Astrocyte (in vitro differentiated cells and primary cell): ENCODE measurements at regions not wholly inside any gene's neighbourhood (a gene's known extent, or its start where the extent isn't known, plus 50 kb on each side); places are given as distances from the start of the nearest gene placed in this dataset.
A peak's percentile ranks its signal among the peaks of the same experiment; 100 is the strongest.
"Not testable (repeated sequence)": the region's sequence is repeated elsewhere in the genome, so short reads cannot be mapped to it uniquely, and the experiment has no call there.

ENCODE experiments used
- DNase-seq: peaks from one replicate; pipeline ENCODE4 v3.0.0-alpha.2; 2010; ENCODE audit warnings: low read depth
- FAIRE-seq: peaks from 2 replicates; lab custom pipeline; 2011; peaks lifted over from hg19 to GRCh38; lab: Jason Lieb, UNC
- H2AFZ ChIP-seq: 2 replicates; pipeline ENCODE4 v1.6.0; 2012; ENCODE audit warnings: low read depth, low read length, inconsistent platforms
- H3K27ac ChIP-seq: 2 replicates; pipeline ENCODE4 v1.5.1; 2011; ENCODE audit warnings: low read depth, low read length, inconsistent platforms
- H3K27me3 ChIP-seq: 2 replicates; pipeline ENCODE4 v1.6.0; 2011; ENCODE audit warnings: low read length, inconsistent platforms; ENCODE audit not compliant: insufficient read depth
- H3K36me3 ChIP-seq: 2 replicates; pipeline ENCODE4 v1.5.1; 2011; ENCODE audit warnings: low read length, inconsistent platforms; ENCODE audit not compliant: insufficient read depth
- H3K4me1 ChIP-seq: 2 replicates; pipeline ENCODE4 v1.5.1; 2011; ENCODE audit warnings: low read length, inconsistent platforms; ENCODE audit not compliant: insufficient read depth
- H3K4me2 ChIP-seq: 2 replicates; pipeline ENCODE4 v1.6.0; 2012; ENCODE audit warnings: low read length, inconsistent platforms
- H3K4me3 ChIP-seq: 2 replicates; pipeline ENCODE4 v1.5.1; 2011; ENCODE audit warnings: low read depth, mild to moderate bottlenecking, low read length, inconsistent platforms; ENCODE audit not compliant: insufficient read depth
- H3K79me2 ChIP-seq: 2 replicates; pipeline ENCODE4 v1.6.0; 2012; ENCODE audit warnings: mild to moderate bottlenecking, low read length, inconsistent platforms; ENCODE audit not compliant: insufficient read depth
- H3K9ac ChIP-seq: 2 replicates; pipeline ENCODE4 v1.6.0; 2012; ENCODE audit warnings: mild to moderate bottlenecking, low read length, inconsistent platforms
- H3K9me3 ChIP-seq: 2 replicates; pipeline ENCODE4 v1.5.1; 2012; ENCODE audit warnings: low read depth, mild to moderate bottlenecking, low read length, inconsistent platforms; ENCODE audit not compliant: insufficient read depth
- H4K20me1 ChIP-seq: 2 replicates; pipeline ENCODE4 v1.6.0; 2012; ENCODE audit warnings: low read length, inconsistent platforms; ENCODE audit not compliant: insufficient read depth
- H3K27ac Mint-ChIP-seq: one replicate; pipeline ENCODE4 v1.8.0; 2021; ENCODE audit warnings: mild to moderate bottlenecking, mixed read lengths; ENCODE audit not compliant: unreplicated experiment
- H3K27me3 Mint-ChIP-seq: one replicate; pipeline ENCODE4 v1.8.0; 2021; ENCODE audit warnings: low read depth, mixed read lengths; ENCODE audit not compliant: unreplicated experiment
- H3K36me3 Mint-ChIP-seq: one replicate; pipeline ENCODE4 v1.8.0; 2021; ENCODE audit warnings: low read depth, mixed read lengths; ENCODE audit not compliant: unreplicated experiment
- H3K4me1 Mint-ChIP-seq: one replicate; pipeline ENCODE4 v1.8.0; 2021; ENCODE audit warnings: low read depth, mixed read lengths; ENCODE audit not compliant: unreplicated experiment
- H3K4me3 Mint-ChIP-seq: one replicate; pipeline ENCODE4 v1.8.0; 2021; ENCODE audit warnings: mild to moderate bottlenecking, moderate library complexity, mixed read lengths; ENCODE audit not compliant: unreplicated experiment
- H3K9me3 Mint-ChIP-seq: one replicate; pipeline ENCODE4 v1.8.0; 2021; ENCODE audit warnings: mild to moderate bottlenecking, mixed read lengths; ENCODE audit not compliant: unreplicated experiment
- EZH2 ChIP-seq: IDR thresholded peaks from 2 replicates; pipeline ENCODE4 v1.6.1; 2012; ENCODE audit warnings: mild to moderate bottlenecking, low read length, inconsistent platforms; ENCODE audit not compliant: insufficient read depth
- TF ChIP-seq, protein P1 (sequence below): IDR thresholded peaks from 2 replicates; pipeline ENCODE4 v1.5.1; 2011; ENCODE audit warnings: low read depth, mild to moderate bottlenecking, inconsistent platforms, low read length, moderate library complexity; ENCODE audit not compliant: insufficient read depth

DNA sequence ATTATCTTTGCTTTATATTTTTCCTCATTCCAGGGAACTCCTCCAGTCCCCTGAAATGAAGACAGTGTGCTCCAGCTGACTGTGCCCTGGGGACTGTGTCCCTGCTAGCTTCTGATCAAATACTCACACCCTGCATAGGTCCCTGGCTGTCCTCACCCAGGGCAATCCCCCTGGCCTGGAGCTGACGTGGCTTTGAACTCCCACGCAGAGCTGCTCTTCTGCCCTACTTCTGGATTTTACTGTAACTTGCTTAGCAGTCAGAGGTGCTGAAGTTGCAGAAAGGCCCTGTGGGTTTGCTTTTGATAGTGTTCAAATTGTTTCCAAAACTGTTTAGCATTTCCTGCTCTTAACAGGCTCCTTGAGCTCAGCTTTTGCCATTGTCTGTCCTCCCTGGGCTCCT lies 186.5 kb downstream of the FASLG start:
- Mint-ChIP-seq H3K27me3 (no peaks in the 10 kb centered on the region), H3K36me3 (no peaks in the 10 kb centered on the region), H3K9me3 (no peaks in the 10 kb centered on the region), H3K4me1 (peaks cover 8% of the 10 kb centered on the region), H3K27ac (peak overlapping the region; percentile 36), H3K4me3 (no peak overlapping the region)
- H3K36me3 ChIP-seq, result no peaks in the 10 kb centered on the region
- DNase-seq (peak; percentile 27), FAIRE-seq (no peak)
- no peaks in the 10 kb centered on the region for H3K27me3 ChIP-seq
- no peak overlapping the region for H3K9ac ChIP-seq
- TF ChIP-seq, protein P1, sequence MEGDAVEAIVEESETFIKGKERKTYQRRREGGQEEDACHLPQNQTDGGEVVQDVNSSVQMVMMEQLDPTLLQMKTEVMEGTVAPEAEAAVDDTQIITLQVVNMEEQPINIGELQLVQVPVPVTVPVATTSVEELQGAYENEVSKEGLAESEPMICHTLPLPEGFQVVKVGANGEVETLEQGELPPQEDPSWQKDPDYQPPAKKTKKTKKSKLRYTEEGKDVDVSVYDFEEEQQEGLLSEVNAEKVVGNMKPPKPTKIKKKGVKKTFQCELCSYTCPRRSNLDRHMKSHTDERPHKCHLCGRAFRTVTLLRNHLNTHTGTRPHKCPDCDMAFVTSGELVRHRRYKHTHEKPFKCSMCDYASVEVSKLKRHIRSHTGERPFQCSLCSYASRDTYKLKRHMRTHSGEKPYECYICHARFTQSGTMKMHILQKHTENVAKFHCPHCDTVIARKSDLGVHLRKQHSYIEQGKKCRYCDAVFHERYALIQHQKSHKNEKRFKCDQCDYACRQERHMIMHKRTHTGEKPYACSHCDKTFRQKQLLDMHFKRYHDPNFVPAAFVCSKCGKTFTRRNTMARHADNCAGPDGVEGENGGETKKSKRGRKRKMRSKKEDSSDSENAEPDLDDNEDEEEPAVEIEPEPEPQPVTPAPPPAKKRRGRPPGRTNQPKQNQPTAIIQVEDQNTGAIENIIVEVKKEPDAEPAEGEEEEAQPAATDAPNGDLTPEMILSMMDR, result no peak
- TF ChIP-seq EZH2, result no peak
- H4K20me1 ChIP-seq, result no peaks in the 10 kb centered on the region
- H3K9me3 ChIP-seq, result no peaks in the 10 kb centered on the region
- no peaks in the 10 kb centered on the region for H3K79me2 ChIP-seq
- no peak overlapping the region for H3K4me2 ChIP-seq
- H3K27ac ChIP-seq, result no peak overlapping the region
- H2AFZ ChIP-seq, result peak overlapping the region; percentile 24
- H3K4me1 ChIP-seq, result no peaks in the 10 kb centered on the region
- H3K4me3 ChIP-seq, result no peak overlapping the region

DNA sequence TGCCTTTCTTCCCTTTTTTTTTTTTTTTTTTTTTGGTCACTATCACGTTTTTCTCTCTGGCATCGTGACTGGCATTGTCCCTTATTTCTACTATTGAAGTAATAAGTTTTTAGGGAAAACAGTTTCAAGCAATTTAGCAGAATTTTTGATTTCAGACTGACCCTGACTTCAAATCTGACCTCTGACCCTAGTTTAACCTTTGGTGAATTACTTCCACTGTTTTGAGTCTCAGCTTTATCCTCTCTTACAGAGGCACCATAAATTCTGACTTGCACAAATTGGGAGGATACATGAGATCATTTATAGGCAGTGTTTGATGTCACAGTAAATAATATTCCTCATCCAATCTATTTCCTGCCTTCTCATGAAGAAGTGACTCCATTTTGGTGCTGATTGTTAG lies 187.0 kb downstream of the FASLG start:
- TF ChIP-seq, protein P1, result no peak
- TF ChIP-seq EZH2, result no peak
- no peak overlapping the region for H2AFZ ChIP-seq
- H3K4me1 ChIP-seq, result no peaks in the 10 kb centered on the region
- no peaks in the 10 kb centered on the region for H3K9me3 ChIP-seq
- H3K27me3 Mint-ChIP-seq, result no peaks in the 10 kb centered on the region
- no peaks in the 10 kb centered on the region for H3K36me3 Mint-ChIP-seq
- H3K9ac ChIP-seq, result no peak overlapping the region
- no peak overlapping the region for H3K4me3 Mint-ChIP-seq
- no peak overlapping the region for H3K27ac Mint-ChIP-seq
- H3K36me3 ChIP-seq, result no peaks in the 10 kb centered on the region
- no peak for FAIRE-seq
- peaks cover 8% of the 10 kb centered on the region for H3K4me1 Mint-ChIP-seq
- no peak for DNase-seq
- no peaks in the 10 kb centered on the region for H3K27me3 ChIP-seq
- no peak overlapping the region for H3K4me3 ChIP-seq
- no peak overlapping the region for H3K4me2 ChIP-seq
- H3K79me2 ChIP-seq, result no peaks in the 10 kb centered on the region
- H3K27ac ChIP-seq, result no peak overlapping the region
- H4K20me1 ChIP-seq, result no peaks in the 10 kb centered on the region
- no peaks in the 10 kb centered on the region for H3K9me3 Mint-ChIP-seq

GRCh38 chr1:172847814-172848213 lies 188.9 kb downstream of the FASLG start:
- H3K27ac ChIP-seq, H3K9me3 Mint-ChIP-seq, H3K36me3 Mint-ChIP-seq, H3K36me3 ChIP-seq, H3K4me1 ChIP-seq, H3K27me3 Mint-ChIP-seq, H3K27me3 ChIP-seq, H3K4me3 Mint-ChIP-seq, H3K4me1 Mint-ChIP-seq, H3K4me3 ChIP-seq, DNase-seq, FAIRE-seq, H4K20me1 ChIP-seq, H3K9me3 ChIP-seq, H3K4me2 ChIP-seq, H3K27ac Mint-ChIP-seq, H3K9ac ChIP-seq, H2AFZ ChIP-seq, H3K79me2 ChIP-seq: not testable (repeated sequence)
